Mucosa of descending colon (tissue), 3 donors: ENCODE measurements at regions not wholly inside any gene's neighbourhood (a gene's known extent, or its start where the extent isn't known, plus 50 kb on each side); places are given as distances from the start of the nearest gene placed in this dataset.

ENCODE experiments used
- ATAC-seq: fragments of 200-7000 bp; cut with Tn5 transposase; one replicate; pipeline ENCODE4 v1.9.1; 2020; ENCODE audit warnings: mild to moderate bottlenecking, moderate library complexity
- DNase-seq, 3 donors: peaks; one replicate each; pipeline ENCODE4 v3.0.0-alpha.2; 2020
- H3K36me3 ChIP-seq: fragments of 200-600 bp; one replicate; pipeline ENCODE4 v1.8.0; 2021; ENCODE audit warnings: low read depth, mild to moderate bottlenecking
- H3K4me1 ChIP-seq: fragments of 200-600 bp; one replicate; pipeline ENCODE4 v1.8.0; 2021; ENCODE audit warnings: low read depth, mild to moderate bottlenecking
- H3K4me3 ChIP-seq: fragments of 200-600 bp; one replicate; pipeline ENCODE4 v1.8.0; 2021; ENCODE audit warnings: mild to moderate bottlenecking
- H3K9me3 ChIP-seq: fragments of 200-600 bp; one replicate; pipeline ENCODE4 v1.8.0; 2021; ENCODE audit warnings: mild to moderate bottlenecking
- intact Hi-C, 2 donors: fragments of 100-400 bp; cut with DNase I in 1 of 2; cut with micrococcal nuclease in 1 of 2; formaldehyde crosslinking; loops; one replicate each; pipeline versions ENCODE4 v1.11.0 to v1.11.1; 2022; cut with DNase I, micrococcal nuclease
- TF ChIP-seq, protein P1 (sequence below): fragments of 200-600 bp; IDR thresholded peaks from one replicate; pipeline ENCODE4 v1.8.0; 2022; ENCODE audit warnings: antibody characterized with exemption, mild to moderate bottlenecking
- donor health status: DM: no; HTN: no; CAD: no; lungs with moderate emphysema.
- donor health status: DM: no; HTN: no; CAD: no.
- donor health status: DM: no; HTN: yes; CAD: no.

DNA sequence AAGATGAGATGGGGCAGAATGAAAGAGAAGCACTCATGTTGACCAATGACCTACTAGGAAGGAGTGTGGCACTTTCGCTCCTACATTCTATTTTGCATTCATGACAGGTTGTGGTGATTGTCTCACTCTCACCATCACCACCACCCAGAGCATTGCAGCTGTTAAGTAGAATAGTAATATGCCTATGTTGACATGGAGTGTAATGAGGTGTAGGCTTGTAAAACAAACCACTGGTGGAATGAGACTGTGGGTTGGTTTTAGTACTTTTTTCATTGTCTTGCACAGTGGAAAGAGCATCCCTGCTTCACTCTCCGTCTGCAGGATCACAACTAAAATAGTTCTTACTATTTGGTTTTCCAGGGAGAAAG, 516.7 kb downstream of the NTRK2 start:
- H3K36me3 ChIP-seq: no peaks in the 10 kb centered on the region
- intact Hi-C loops: no loop called here
- H3K9me3 ChIP-seq: no peaks in the 10 kb centered on the region
- TF ChIP-seq, protein P1, sequence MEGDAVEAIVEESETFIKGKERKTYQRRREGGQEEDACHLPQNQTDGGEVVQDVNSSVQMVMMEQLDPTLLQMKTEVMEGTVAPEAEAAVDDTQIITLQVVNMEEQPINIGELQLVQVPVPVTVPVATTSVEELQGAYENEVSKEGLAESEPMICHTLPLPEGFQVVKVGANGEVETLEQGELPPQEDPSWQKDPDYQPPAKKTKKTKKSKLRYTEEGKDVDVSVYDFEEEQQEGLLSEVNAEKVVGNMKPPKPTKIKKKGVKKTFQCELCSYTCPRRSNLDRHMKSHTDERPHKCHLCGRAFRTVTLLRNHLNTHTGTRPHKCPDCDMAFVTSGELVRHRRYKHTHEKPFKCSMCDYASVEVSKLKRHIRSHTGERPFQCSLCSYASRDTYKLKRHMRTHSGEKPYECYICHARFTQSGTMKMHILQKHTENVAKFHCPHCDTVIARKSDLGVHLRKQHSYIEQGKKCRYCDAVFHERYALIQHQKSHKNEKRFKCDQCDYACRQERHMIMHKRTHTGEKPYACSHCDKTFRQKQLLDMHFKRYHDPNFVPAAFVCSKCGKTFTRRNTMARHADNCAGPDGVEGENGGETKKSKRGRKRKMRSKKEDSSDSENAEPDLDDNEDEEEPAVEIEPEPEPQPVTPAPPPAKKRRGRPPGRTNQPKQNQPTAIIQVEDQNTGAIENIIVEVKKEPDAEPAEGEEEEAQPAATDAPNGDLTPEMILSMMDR: no peak
- H3K4me1 ChIP-seq: no peaks in the 10 kb centered on the region
- DNase-seq (no peak), ATAC-seq (no peak)
- no peak overlapping the region for H3K4me3 ChIP-seq

- H3K4me1 ChIP-seq: no peaks in the 10 kb centered on the region
- no peak for ATAC-seq
- H3K4me3 ChIP-seq: no peak overlapping the region
- H3K9me3 ChIP-seq: no peaks in the 10 kb centered on the region
- TF ChIP-seq, protein P1: no peak
- no peaks in the 10 kb centered on the region for H3K36me3 ChIP-seq
- DNase-seq: no peak
- intact Hi-C loops: no loop called here
Measured at GRCh38 chr9:85185486-85186217, 516.1 kb downstream of the NTRK2 start.

DNA sequence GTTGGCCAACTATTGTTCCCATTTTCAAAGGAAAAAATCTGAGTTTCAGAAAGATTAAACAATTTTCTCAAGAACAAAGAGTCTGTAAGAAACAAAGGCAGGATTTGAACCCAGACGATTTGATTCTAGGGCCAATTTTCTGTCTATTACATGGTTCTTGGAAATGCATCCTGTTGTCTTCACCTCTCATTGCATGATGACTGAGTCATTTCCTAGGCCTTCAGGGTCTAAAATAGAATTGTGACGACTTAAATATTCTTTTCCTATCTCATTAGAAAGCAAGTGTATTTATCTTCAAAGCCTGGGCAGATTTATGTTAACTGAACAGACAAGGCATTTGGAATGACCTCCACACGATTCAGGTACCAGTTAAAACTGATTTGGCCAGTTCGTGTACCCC, 512.9 kb downstream of the NTRK2 start:
- TF ChIP-seq, protein P1: no peak
- Histone ChIP-seq H3K4me3 (no peak overlapping the region), H3K9me3 (no peaks in the 10 kb centered on the region), H3K4me1 (no peaks in the 10 kb centered on the region), H3K36me3 (no peaks in the 10 kb centered on the region)
- ATAC-seq (no peak), DNase-seq (no peak)
- intact Hi-C loops: no loop called here

GRCh38 chr9:85178474-85178873, 508.9 kb downstream of the NTRK2 start:
- TF ChIP-seq, protein P1: no peak
- Histone ChIP-seq H3K9me3 (no peaks in the 10 kb centered on the region), H3K4me3 (no peak overlapping the region), H3K36me3 (no peaks in the 10 kb centered on the region), H3K4me1 (no peaks in the 10 kb centered on the region)
- intact Hi-C loops: no loop called here
- ATAC-seq: no peak
- DNase-seq: no peak

GRCh38 chr9:85173967-85174366, 504.4 kb downstream of the NTRK2 start:
- no peaks in the 10 kb centered on the region for H3K36me3 ChIP-seq
- no peak overlapping the region for H3K4me3 ChIP-seq
- intact Hi-C loops: no loop called here
- no peaks in the 10 kb centered on the region for H3K4me1 ChIP-seq
- TF ChIP-seq, protein P1: no peak
- DNase-seq (no peak), ATAC-seq (no peak)
- no peaks in the 10 kb centered on the region for H3K9me3 ChIP-seq
